Stimulated activated memory B cell treated with anti-CD40 and anti-IgM and Interleukin-4, amounts not matched to agents 10 μg/mL and 1 μg/mL and 100 μg/mL, for 72 hours (primary cell): ENCODE measurements at regions not wholly inside any gene's neighbourhood (a gene's known extent, or its start where the extent isn't known, plus 50 kb on each side); places are given as distances from the start of the nearest gene placed in this dataset.

Experiments used
- ATAC-seq: fragments of 150-1000 bp; cut with Tn5 transposase; 2 replicates; pipeline ENCODE4 v1.10.0; 2021
- H3K27ac Mint-ChIP-seq: one replicate; pipeline ENCODE4 v1.8.0; 2022; ENCODE audit warnings: mild to moderate bottlenecking, mixed read lengths
- H3K27me3 Mint-ChIP-seq: one replicate; pipeline ENCODE4 v1.8.0; 2022; ENCODE audit warnings: mixed read lengths
- H3K36me3 Mint-ChIP-seq: one replicate; pipeline ENCODE4 v1.8.0; 2022; ENCODE audit warnings: mixed read lengths
- H3K4me1 Mint-ChIP-seq: one replicate; pipeline ENCODE4 v1.8.0; 2022; ENCODE audit warnings: mixed read lengths
- H3K4me3 Mint-ChIP-seq: one replicate; pipeline ENCODE4 v1.8.0; 2022; ENCODE audit warnings: mild to moderate bottlenecking, moderate library complexity, mixed read lengths
- H3K9me3 Mint-ChIP-seq: one replicate; pipeline ENCODE4 v1.8.0; 2022; ENCODE audit warnings: mixed read lengths

DNA sequence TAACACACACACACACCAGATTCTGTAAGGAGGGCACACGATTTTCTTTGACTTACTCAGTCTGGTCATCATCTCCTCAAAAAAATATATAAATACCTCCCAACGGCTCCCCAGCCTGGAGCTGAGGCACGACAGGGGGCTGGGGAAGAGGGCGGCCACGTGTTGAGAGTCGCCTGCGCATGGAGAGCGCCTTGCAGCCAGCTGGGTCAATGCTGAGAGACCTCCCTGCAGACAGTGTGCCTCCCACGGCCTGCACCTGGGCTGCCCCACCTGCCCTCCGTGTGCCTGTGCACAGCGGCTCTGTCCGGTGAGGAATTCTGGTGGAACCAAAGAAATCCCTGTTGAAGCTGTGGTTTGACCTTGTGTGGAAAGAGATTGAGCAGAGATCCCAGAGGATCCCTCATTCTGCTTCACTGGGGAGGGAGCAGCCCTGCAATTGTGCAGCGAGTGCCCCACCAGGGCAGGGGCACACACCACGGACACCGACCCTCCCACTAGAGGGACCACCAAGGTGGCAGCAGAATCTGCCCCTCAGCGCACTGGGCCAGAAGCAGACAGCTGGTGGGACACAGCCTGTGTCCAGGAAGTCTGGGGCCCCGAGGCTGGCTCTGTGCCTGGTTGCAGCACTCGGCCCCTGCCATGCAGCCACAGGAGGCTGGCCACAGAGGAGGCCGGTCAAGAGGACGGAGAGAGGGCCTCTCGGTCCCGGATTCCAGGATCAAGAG is 150.5 kb upstream of the PPP2R2D start:
- H3K36me3 Mint-ChIP-seq = no peaks in the 10 kb centered on the region
- H3K27ac Mint-ChIP-seq = no peak overlapping the region

DNA sequence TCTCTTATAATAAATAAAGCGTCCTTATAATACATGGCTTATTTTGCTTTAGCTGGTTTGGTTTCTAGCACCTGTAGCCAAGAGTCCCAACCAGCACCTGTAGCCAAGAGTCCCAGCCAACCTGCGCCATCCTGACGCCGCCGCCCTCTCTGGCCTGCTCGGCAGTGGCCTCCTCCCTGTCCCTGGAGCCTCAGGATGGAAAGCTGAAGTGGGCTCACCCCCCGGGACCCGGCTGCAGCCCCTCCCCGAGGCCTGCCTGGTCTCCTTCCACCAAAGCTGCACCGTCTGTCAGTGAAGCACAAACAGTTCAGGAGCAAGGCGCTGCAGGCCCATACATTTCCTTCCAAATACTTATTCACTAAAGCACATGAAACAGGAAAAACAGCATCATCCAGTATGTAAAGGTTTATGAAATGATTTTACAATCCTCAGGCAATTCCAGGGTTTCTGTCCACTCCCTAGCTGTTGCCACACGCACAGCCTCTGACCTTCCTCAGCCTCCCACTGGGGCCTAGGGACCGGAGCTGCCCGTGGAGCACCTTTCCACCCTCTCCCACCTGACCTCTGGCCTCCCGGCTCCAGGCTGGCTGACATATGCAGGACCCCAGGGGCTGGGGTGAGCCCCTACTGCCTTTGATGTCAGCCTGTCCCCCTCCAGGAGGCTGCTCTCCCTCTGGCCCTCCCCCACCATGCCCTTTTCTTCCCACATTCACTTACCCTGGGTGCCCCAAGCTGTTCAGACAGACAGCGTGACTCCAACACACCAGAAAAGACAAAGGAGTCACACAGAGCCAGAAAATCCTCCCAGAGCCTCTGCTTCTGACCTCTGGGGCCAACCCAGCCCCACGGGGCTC is 149.6 kb upstream of the PPP2R2D start:
- Mint-ChIP-seq H3K36me3 (no peaks in the 10 kb centered on the region), H3K9me3 (peaks cover 3% of the 10 kb centered on the region), H3K4me1 (no peaks in the 10 kb centered on the region), H3K27me3 (peaks cover 35% of the 10 kb centered on the region), H3K4me3 (no peak overlapping the region), H3K27ac (no peak overlapping the region)
- no peak for ATAC-seq

More for the DNA sequence above, 150.5 kb upstream of the PPP2R2D start:
- Mint-ChIP-seq H3K4me1 (no peaks in the 10 kb centered on the region), H3K27me3 (peaks cover 43% of the 10 kb centered on the region), H3K4me3 (no peak overlapping the region), H3K9me3 (peaks cover 6% of the 10 kb centered on the region)
- no peak for ATAC-seq

DNA sequence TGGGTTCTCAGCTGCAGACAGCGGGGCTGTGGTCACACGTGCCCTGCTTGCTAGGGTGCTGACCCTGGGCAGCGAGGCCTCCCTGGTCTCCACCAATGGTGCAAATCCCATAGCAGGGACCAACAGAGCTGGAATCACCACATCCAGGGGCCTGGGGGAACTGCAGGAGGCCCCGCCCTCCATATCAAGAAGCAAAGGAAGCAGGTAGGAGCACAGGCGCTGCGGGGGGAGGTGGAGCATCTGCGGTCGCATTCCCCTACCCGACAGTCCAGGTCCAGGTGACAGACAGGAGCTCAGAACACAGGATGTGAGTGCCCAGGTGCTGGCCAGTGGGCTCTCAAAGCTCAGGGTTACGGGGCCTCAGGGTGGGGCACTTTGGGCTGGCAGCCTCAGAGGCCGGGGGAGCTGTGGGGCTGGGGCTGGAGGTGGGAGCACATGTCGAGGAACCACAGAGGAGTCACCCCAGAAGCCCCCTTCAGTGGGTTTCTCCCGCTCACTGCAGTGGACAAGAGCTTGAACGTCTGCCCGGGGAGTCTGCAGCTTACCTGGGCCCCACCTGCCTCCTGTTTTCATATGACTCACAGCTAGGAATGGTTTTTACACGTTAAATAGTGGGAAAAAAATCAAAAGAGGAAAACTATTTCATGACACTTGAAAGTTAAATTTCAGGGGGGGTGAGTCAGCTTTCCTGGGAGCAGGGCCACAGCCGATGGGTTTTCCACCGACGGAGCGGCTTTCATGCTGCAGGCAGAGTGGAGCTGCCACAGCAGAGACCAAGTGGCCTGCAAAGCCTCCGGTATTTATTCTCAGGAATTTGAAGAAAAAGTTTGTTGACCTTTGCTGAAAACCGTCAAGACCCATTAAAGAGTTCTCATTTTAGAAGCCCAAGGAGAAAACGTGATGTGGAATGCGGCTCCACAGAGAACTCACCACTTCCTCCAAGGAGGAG is 148.7 kb upstream of the PPP2R2D start:
- no peak overlapping the region for H3K4me3 Mint-ChIP-seq
- peaks cover 29% of the 10 kb centered on the region for H3K27me3 Mint-ChIP-seq
- no peaks in the 10 kb centered on the region for H3K4me1 Mint-ChIP-seq
- H3K9me3 Mint-ChIP-seq = no peaks in the 10 kb centered on the region
- H3K36me3 Mint-ChIP-seq = no peaks in the 10 kb centered on the region
- no peak for ATAC-seq
- no peak overlapping the region for H3K27ac Mint-ChIP-seq

DNA sequence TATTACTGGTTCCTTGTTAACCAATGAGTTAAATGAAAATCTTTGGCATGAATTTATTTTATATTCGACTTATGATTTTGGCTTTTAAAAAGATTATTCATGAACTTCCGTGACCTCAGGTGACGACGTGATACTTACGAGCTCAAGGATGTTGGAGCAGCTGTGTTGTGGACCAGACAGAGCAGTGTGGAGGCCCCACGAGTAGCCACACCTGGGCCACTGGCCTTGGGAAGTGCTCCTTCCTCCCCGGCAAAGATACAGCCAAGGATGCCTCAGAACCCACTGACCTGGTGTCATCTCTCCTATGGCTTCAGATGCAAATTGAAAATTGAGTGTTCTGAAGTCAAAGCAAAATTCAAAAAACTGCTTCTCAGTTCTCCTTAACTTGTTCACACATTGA is 147.5 kb upstream of the PPP2R2D start:
- Mint-ChIP-seq H3K4me3 (no peak overlapping the region), H3K27me3 (peaks cover 21% of the 10 kb centered on the region), H3K4me1 (no peaks in the 10 kb centered on the region), H3K27ac (no peak overlapping the region), H3K9me3 (peaks cover 3% of the 10 kb centered on the region), H3K36me3 (no peaks in the 10 kb centered on the region)
- no peak for ATAC-seq

DNA sequence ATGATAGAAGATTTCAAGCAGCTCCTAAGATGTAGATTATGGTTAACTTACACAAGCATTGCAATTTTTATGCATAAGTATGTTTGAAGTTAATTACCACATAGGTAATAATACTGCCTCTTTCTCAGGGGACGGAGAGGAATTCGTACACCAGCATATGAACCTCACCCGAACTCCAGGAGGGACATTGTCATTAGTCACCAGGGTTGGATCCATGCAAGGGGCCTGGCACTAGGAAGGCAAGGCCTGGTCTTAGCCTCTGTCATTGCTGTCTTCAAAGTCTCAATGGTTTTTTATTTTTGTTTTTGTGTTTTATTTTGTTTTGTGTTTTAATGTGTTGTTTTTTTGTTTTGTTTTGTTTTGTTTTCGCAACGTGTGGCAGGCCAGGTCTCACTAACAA is 145.6 kb upstream of the PPP2R2D start:
- Mint-ChIP-seq H3K27ac (no peak overlapping the region), H3K4me3 (no peak overlapping the region), H3K9me3 (peaks cover 3% of the 10 kb centered on the region), H3K4me1 (no peaks in the 10 kb centered on the region), H3K27me3 (peaks cover 23% of the 10 kb centered on the region), H3K36me3 (no peaks in the 10 kb centered on the region)
- no peak for ATAC-seq

DNA sequence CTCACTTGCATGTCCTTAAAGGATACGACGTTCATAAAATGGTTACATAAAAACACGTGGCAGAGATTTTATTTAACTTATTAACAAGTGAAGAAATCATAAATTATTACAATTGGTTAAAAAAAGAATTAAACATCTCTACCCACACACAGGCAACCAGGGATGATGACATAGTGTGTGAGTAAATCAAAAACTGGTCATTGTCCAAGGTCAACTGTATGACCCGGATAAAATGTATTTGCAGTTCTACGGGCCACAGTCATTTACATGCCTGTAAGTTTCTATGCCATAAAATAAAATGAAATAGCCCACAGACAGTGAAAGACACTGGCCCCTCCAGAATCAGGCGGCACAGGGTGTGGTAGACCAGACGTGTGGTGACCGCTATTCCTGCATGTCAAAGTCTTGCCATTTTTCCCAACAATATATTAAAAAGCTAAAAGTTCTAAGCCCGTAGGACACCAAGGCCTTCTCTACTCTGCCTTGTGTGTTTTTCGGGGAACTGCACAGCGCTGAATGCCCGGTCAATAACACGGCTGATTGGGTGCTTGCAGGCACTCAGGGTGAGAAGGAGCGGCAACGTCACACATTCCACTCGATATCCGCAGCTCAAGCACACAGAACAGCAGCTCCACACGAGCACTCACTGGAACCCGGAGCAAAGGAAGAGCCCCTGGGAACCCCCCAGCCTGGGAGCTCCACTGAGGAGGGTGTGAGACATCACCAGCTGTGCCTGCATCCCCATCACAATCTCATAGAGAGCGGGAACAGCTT is 143.3 kb upstream of the PPP2R2D start:
- Mint-ChIP-seq H3K27me3 (peaks cover 38% of the 10 kb centered on the region), H3K9me3 (peaks cover 7% of the 10 kb centered on the region), H3K4me1 (peaks cover 7% of the 10 kb centered on the region), H3K27ac (no peak overlapping the region), H3K36me3 (peaks cover 5% of the 10 kb centered on the region), H3K4me3 (no peak overlapping the region)
- ATAC-seq = no peak

DNA sequence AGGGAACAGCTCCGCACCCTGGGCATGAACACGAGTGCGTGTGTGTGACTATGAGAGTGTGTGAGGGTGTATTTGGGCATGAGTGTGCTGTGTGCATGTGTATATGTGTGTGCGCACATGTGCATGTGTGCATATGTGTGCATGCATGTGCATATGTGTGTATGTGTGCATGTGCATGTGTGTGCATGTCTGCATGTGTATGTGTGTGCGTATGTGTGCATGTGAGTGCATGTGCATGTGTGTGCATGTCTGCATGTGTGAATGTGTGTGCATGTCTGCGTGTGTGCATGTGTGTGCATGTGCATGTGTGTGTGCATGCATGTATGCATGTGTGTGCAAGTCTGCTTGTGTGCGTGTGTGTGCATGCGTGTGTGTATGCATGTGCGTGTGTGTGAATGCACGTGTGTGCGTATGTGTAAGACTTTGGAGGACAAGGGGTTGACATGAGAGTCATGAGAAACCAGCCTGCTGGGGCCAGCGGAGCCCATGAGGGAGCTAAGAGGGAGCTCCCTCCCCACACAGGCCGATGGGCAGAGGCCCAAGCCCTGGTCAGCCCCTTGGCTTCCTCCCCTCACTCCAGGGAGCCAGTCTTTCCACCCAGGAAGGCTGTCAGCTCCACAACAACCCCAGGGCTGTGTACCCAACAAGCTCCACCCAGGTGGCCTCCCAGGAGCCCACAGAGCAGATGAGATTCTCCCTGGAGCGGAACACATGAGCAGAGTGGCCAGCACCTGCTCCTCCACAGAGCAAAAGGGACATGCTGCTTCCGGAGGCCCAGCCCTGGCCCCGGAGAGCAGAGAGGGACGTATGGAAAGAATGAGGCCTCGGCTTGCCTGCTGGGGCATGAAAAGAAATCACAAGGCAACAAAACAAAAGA is 142.5 kb upstream of the PPP2R2D start:
- peaks cover 46% of the 10 kb centered on the region for H3K27me3 Mint-ChIP-seq
- H3K9me3 Mint-ChIP-seq = peaks cover 7% of the 10 kb centered on the region
- ATAC-seq = no peak
- peaks cover 7% of the 10 kb centered on the region for H3K4me1 Mint-ChIP-seq
- H3K36me3 Mint-ChIP-seq = peaks cover 5% of the 10 kb centered on the region
- no peak overlapping the region for H3K27ac Mint-ChIP-seq
- no peak overlapping the region for H3K4me3 Mint-ChIP-seq

DNA sequence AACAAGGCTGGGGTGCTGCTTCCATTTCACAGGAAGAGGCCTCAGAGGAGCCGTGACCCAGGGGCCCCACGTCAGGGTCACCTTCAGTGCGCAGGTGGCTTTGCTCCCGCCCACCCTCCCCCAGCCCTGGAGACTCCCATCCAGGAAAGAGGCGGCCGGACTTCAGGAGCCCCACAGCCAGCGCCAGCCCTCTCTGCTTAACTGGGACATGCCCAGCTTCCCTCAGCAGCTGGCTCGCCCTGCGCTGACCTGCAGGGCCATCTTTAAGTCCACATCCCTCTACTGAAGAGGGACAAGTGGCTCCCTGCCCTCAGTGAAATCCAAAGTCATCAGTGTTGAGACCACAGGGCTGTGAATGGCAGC is 141.9 kb upstream of the PPP2R2D start:
- H3K36me3 Mint-ChIP-seq = peaks cover 5% of the 10 kb centered on the region
- H3K9me3 Mint-ChIP-seq = peaks cover 7% of the 10 kb centered on the region
- ATAC-seq = no peak
- H3K4me1 Mint-ChIP-seq = peaks cover 7% of the 10 kb centered on the region
- H3K4me3 Mint-ChIP-seq = no peak overlapping the region
- peaks cover 52% of the 10 kb centered on the region for H3K27me3 Mint-ChIP-seq
- H3K27ac Mint-ChIP-seq = no peak overlapping the region

DNA sequence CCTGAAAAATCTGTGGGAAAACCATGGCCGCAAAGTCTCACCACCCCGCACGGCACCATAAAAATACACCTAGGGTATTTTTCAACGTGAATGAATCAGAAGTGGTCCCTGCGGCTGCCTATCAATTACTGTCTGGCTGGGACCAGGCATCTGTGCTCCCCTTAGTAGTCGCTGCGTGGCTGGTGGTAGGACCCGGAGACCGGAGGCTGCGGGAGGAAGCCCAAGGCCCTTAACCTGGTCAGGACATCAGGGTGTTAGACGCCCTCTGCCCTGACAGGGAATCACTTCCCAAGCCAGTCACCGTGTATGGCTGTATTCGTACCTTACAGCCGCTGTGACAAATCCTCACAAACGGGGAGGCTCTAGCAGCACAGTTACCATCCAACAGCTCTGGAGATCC is 141.5 kb upstream of the PPP2R2D start:
- no peak overlapping the region for H3K4me3 Mint-ChIP-seq
- peaks cover 56% of the 10 kb centered on the region for H3K27me3 Mint-ChIP-seq
- no peak overlapping the region for H3K27ac Mint-ChIP-seq
- no peak for ATAC-seq
- peaks cover 5% of the 10 kb centered on the region for H3K36me3 Mint-ChIP-seq
- H3K9me3 Mint-ChIP-seq = peaks cover 7% of the 10 kb centered on the region
- H3K4me1 Mint-ChIP-seq = peaks cover 7% of the 10 kb centered on the region

DNA sequence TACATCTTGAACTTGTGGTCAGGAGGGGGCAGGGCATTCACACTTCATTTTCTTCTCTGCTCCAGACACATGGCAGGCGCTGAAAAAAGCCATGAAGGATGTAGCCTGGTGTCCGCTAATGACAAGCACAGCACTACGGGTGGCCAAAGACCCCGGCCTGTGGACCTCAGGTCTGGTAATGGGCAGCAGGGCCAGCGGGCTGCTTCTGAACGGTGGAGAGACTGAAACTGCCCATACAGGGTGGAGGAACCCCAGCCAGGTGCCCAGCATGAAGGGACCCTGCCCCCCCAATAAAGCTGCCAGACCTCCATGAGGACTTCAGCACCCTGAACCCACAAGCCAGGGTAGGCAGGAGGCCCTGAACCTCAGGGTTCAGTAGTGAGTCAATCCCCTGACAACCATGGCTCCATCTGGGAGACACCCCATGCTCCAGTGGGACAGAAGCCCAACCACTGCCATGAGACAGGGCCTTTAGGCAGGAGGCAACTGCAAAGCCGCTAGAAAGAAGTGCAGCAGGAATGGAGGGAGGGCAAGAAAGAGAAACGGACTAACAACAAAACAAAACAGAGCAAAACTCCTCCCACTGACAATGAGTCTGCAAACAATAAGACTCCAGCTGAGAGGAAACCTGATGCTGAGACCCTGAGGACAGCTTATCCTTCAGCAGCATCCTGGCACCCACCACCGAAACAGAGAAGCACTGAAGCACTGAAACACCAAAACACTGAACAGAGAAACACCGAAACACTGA is 140.2 kb upstream of the PPP2R2D start:
- H3K4me3 Mint-ChIP-seq = no peak overlapping the region
- ATAC-seq = no peak
- no peak overlapping the region for H3K27ac Mint-ChIP-seq
- H3K4me1 Mint-ChIP-seq = peaks cover 7% of the 10 kb centered on the region
- peaks cover 5% of the 10 kb centered on the region for H3K36me3 Mint-ChIP-seq
- peaks cover 7% of the 10 kb centered on the region for H3K9me3 Mint-ChIP-seq
- H3K27me3 Mint-ChIP-seq = peaks cover 67% of the 10 kb centered on the region

DNA sequence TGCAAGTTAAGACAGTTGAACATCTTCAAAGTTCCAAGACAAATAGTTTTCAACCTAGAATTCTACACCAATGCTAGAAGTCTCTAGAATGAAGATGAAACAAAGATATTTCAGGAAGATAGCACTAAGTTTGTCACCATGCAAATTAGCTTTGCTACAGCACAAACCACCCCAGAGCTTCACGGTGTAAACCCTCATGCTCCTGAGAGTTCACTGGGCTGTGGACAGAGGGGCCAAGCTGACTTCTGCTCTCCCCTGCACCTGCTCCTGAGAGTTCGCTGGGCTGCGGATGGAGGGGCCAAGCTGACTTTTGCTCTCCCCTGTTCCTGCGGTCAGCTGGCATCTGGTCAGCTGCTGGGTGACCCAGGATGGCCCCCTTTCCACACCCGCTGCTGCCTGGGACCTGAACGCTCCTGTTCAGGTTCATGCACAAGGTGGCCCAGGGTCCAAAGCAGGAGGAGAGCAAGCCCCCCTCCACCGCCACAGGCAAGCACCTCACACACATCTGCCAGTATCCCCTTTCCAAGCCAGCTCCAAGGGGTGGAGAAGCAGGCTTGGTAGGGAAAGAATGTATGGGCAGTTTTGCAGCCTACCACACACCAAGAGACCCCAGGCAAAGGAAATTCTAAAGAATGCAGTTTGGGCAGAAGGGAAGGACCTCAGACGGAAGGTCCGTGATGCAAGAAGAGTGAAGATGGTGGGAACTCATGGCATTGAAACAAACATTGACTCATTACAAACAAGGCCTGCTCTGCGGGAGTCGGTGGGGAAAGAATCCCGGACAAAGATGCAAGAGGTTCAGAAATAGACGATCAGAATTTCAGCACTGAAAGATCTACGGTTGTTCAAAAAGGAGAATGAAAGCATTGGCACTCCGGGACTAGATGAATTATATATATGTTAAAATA is 137.8 kb upstream of the PPP2R2D start:
- peaks cover 5% of the 10 kb centered on the region for H3K36me3 Mint-ChIP-seq
- peaks cover 6% of the 10 kb centered on the region for H3K9me3 Mint-ChIP-seq
- ATAC-seq = no peak
- H3K4me1 Mint-ChIP-seq = peaks cover 7% of the 10 kb centered on the region
- H3K27ac Mint-ChIP-seq = no peak overlapping the region
- H3K27me3 Mint-ChIP-seq = peaks cover 67% of the 10 kb centered on the region
- H3K4me3 Mint-ChIP-seq = no peak overlapping the region

DNA sequence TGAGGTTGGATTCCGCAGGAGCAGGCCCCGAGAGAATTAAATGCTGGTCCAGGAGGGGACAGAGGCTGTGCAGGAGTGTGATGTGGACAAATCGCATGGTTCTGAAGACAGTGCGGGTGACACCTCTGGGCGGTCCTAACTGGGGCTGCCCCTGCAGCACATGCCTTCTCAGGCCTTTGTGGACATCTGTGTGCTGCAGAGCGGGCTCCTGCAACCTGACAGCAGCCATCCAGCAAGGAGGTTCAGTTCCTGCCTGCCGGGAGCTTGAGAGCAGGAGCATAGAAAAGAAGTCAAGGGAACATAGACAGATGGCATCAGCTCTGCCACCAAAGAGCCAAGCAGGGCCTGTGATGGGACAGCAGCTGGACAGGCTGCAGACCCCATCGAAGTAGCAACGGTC is 135.9 kb upstream of the PPP2R2D start:
- H3K36me3 Mint-ChIP-seq = peaks cover 5% of the 10 kb centered on the region
- H3K9me3 Mint-ChIP-seq = peaks cover 7% of the 10 kb centered on the region
- no peak overlapping the region for H3K4me3 Mint-ChIP-seq
- no peak for ATAC-seq
- no peak overlapping the region for H3K27ac Mint-ChIP-seq
- peaks cover 57% of the 10 kb centered on the region for H3K27me3 Mint-ChIP-seq
- peaks cover 7% of the 10 kb centered on the region for H3K4me1 Mint-ChIP-seq
